ENCODE measurements at regions not wholly inside any gene's neighbourhood (a gene's known extent, or its start where the extent isn't known, plus 50 kb on each side); places are given as distances from the start of the nearest gene placed in this dataset.

DNA sequence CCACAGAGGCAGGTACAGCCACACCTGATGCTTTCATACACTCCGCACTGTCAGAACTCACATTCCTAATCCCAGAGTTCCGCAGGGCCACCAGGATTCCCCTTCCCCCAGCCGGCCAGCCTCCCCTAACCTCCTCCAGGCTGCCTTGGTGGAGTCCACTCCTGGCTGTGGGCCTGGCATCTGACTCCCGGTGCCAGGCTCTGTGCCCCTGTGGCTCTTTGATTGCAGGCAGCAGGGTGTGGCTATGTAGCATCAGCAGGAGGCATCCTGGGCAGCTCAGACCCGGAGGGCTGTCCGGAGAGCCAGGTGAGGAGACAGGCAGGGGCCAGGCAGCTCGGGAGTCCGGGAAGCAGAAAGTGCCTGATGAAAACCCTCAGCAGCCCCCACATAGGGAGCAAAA lies 1432.9 kb downstream of the BRD1 start:
- TF ChIP-seq, protein P1, sequence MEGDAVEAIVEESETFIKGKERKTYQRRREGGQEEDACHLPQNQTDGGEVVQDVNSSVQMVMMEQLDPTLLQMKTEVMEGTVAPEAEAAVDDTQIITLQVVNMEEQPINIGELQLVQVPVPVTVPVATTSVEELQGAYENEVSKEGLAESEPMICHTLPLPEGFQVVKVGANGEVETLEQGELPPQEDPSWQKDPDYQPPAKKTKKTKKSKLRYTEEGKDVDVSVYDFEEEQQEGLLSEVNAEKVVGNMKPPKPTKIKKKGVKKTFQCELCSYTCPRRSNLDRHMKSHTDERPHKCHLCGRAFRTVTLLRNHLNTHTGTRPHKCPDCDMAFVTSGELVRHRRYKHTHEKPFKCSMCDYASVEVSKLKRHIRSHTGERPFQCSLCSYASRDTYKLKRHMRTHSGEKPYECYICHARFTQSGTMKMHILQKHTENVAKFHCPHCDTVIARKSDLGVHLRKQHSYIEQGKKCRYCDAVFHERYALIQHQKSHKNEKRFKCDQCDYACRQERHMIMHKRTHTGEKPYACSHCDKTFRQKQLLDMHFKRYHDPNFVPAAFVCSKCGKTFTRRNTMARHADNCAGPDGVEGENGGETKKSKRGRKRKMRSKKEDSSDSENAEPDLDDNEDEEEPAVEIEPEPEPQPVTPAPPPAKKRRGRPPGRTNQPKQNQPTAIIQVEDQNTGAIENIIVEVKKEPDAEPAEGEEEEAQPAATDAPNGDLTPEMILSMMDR (IDR thresholded peaks at IDR 0.05; ENCODE audit: low read depth, low read length, poor library complexity, severe bottlenecking) = no peak
- TF ChIP-seq EZH2phosphoT487 (IDR thresholded peaks at IDR 0.05; ENCODE audit: borderline replicate concordance, low read length) = no peak
